ENCODE measurements at regions not wholly inside any gene's neighbourhood (a gene's known extent, or its start where the extent isn't known, plus 50 kb on each side); places are given as distances from the start of the nearest gene placed in this dataset.

DNA sequence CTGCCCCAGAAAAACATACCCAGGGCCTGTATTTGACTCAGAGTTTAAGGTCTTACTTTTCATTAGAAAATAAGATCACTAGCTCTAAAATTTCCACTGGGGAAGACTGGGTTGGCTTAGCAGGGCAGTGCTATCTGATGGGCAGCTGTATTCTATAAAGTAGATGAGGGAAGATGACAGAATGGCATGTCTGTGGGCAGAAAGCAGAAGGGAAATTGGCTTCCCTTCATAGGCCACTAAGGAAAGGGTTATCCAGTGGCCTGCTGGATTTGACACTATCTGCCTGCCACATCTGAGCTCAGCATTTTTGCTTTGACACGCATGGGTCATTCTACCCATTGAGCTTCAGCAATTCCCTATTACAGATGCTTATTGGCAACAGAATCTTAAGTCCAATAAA is 461.3 kb upstream of the RASGRP1 start:
- TF ChIP-seq, protein P1, sequence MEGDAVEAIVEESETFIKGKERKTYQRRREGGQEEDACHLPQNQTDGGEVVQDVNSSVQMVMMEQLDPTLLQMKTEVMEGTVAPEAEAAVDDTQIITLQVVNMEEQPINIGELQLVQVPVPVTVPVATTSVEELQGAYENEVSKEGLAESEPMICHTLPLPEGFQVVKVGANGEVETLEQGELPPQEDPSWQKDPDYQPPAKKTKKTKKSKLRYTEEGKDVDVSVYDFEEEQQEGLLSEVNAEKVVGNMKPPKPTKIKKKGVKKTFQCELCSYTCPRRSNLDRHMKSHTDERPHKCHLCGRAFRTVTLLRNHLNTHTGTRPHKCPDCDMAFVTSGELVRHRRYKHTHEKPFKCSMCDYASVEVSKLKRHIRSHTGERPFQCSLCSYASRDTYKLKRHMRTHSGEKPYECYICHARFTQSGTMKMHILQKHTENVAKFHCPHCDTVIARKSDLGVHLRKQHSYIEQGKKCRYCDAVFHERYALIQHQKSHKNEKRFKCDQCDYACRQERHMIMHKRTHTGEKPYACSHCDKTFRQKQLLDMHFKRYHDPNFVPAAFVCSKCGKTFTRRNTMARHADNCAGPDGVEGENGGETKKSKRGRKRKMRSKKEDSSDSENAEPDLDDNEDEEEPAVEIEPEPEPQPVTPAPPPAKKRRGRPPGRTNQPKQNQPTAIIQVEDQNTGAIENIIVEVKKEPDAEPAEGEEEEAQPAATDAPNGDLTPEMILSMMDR (IDR thresholded peaks at IDR 0.05), result no peak
- TF ChIP-seq POLR2AphosphoS5 (IDR thresholded peaks at IDR 0.05; ENCODE audit: low read depth, low read length) (no peak), SIN3A (IDR thresholded peaks at IDR 0.05; ENCODE audit: borderline replicate concordance, insufficient read depth, low read depth, low read length) (no peak)
- TF ChIP-seq, protein P2, sequence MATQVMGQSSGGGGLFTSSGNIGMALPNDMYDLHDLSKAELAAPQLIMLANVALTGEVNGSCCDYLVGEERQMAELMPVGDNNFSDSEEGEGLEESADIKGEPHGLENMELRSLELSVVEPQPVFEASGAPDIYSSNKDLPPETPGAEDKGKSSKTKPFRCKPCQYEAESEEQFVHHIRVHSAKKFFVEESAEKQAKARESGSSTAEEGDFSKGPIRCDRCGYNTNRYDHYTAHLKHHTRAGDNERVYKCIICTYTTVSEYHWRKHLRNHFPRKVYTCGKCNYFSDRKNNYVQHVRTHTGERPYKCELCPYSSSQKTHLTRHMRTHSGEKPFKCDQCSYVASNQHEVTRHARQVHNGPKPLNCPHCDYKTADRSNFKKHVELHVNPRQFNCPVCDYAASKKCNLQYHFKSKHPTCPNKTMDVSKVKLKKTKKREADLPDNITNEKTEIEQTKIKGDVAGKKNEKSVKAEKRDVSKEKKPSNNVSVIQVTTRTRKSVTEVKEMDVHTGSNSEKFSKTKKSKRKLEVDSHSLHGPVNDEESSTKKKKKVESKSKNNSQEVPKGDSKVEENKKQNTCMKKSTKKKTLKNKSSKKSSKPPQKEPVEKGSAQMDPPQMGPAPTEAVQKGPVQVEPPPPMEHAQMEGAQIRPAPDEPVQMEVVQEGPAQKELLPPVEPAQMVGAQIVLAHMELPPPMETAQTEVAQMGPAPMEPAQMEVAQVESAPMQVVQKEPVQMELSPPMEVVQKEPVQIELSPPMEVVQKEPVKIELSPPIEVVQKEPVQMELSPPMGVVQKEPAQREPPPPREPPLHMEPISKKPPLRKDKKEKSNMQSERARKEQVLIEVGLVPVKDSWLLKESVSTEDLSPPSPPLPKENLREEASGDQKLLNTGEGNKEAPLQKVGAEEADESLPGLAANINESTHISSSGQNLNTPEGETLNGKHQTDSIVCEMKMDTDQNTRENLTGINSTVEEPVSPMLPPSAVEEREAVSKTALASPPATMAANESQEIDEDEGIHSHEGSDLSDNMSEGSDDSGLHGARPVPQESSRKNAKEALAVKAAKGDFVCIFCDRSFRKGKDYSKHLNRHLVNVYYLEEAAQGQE (IDR thresholded peaks at IDR 0.05; ENCODE audit: insufficient read depth in 1 of 2, low read depth in 2 of 2, low read length in 1 of 2), result no peak

Measured in Panc1 (cell line).